Fibroblast of lung (primary cell): ENCODE measurements at regions not wholly inside any gene's neighbourhood (a gene's known extent, or its start where the extent isn't known, plus 50 kb on each side); places are given as distances from the start of the nearest gene placed in this dataset.

ENCODE experiments used
- DNase-seq, 2 donors: peaks; one replicate each; pipeline versions ENCODE4 v3.0.0 to v3.0.0-alpha.2; 2010; ENCODE audit warnings: low read depth in 2 of 2
- H2AFZ ChIP-seq: 2 replicates; pipeline ENCODE4 v1.5.1; 2012; ENCODE audit warnings: low read length, control low read depth, inconsistent platforms
- H3K27ac ChIP-seq: 2 replicates; pipeline ENCODE4 v1.5.1; 2011; ENCODE audit warnings: low read length, control low read depth; ENCODE audit not compliant: insufficient read depth
- H3K27me3 ChIP-seq: 2 replicates; pipeline ENCODE4 v1.5.1; 2011; ENCODE audit warnings: mild to moderate bottlenecking, low read length; ENCODE audit not compliant: control insufficient read depth, insufficient read depth
- H3K36me3 ChIP-seq: 2 replicates; pipeline ENCODE4 v1.5.1; 2011; ENCODE audit warnings: low read length; ENCODE audit not compliant: control insufficient read depth, insufficient read depth
- H3K4me1 ChIP-seq: 2 replicates; pipeline ENCODE4 v1.5.1; 2011; ENCODE audit warnings: low read length; ENCODE audit not compliant: control insufficient read depth, insufficient read depth; ENCODE audit errors: extremely low read depth
- H3K4me2 ChIP-seq: 2 replicates; pipeline ENCODE4 v1.5.1; 2011; ENCODE audit warnings: low read length, control low read depth; ENCODE audit not compliant: insufficient read depth; ENCODE audit errors: extremely low read depth
- H3K4me3 ChIP-seq, 4 experiments: fragments of 200-600 bp in 1 of 4; sonication (generic) in 1 of 4; replicated peaks in 1 of 4; 2 replicates each; pipeline ENCODE4 v1.5.1; 2011 to 2016; ENCODE audit warnings: low read length in 4 of 4, low read depth in 3 of 4, mild to moderate bottlenecking in 3 of 4, control low read depth in 2 of 4, inconsistent platforms in 1 of 4, mixed read lengths in 1 of 4; ENCODE audit not compliant: insufficient read depth in 1 of 4; ENCODE audit errors: control extremely low read depth in 1 of 4
- H3K79me2 ChIP-seq: 2 replicates; pipeline ENCODE4 v1.5.1; 2012; ENCODE audit warnings: mild to moderate bottlenecking, low read length, inconsistent platforms; ENCODE audit not compliant: control insufficient read depth, insufficient read depth
- H3K9ac ChIP-seq: 2 replicates; pipeline ENCODE4 v1.5.1; 2011; ENCODE audit warnings: mild to moderate bottlenecking, low read length, control low read depth; ENCODE audit not compliant: insufficient read depth
- H3K9me3 ChIP-seq: 2 replicates; pipeline ENCODE4 v1.5.1; 2012; ENCODE audit warnings: low read depth, low read length; ENCODE audit not compliant: control insufficient read depth, insufficient read depth
- H4K20me1 ChIP-seq: 2 replicates; pipeline ENCODE4 v1.5.1; 2011; ENCODE audit warnings: low read length; ENCODE audit not compliant: control insufficient read depth, insufficient read depth; ENCODE audit errors: extremely low read depth
- EZH2 ChIP-seq: IDR thresholded peaks from 2 replicates; pipeline ENCODE4 v1.5.1; 2012; ENCODE audit warnings: low read length, control low read depth, mild to moderate bottlenecking; ENCODE audit errors: missing control alignments
- TF ChIP-seq, protein P1 (sequence below), 2 donors: IDR thresholded peaks in 1 of 2; conservative IDR thresholded peaks in 1 of 2; 1 replicate in 1 of 2; 2 replicates in 1 of 2; pipeline ENCODE4 v1.5.1; 2011 to 2012; ENCODE audit warnings: low read length in 2 of 2, control low read depth in 1 of 2, inconsistent platforms in 1 of 2, low read depth in 1 of 2, mild to moderate bottlenecking in 1 of 2

DNA sequence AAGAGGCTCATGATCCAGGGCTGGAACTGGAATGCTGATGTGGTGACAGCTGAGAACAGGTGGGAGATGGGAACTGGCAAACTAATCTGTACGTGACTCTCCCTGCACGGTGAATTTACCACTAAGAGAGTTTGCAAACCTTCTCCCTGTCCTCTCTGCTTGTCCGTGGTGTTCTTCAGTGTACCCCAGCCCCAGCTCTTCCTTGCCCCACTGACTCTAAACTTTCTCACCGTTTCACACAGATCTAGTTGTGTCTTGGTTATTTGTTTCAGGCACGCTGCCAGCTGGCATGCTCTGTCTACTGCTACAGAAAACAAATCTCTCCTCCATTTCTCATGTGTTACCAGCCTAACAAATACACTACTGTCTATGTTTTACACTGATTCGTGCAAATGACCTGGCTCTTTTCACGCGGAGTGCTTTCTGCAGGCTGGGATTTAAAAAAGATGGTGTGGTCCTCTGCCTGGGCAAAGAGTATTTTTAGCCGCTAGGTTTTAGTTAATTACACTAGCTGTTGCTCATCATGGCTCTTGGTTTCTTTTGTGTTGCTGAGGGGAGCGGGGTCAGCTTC is 192.7 kb upstream of the LRIG1 start:
- Histone ChIP-seq H3K9me3 (no peaks in the 10 kb centered on the region), H4K20me1 (no peaks in the 10 kb centered on the region), H3K4me2 (no peak overlapping the region), H2AFZ (peak overlapping the region; percentile 20), H3K4me3 (no peak overlapping the region), H3K79me2 (no peaks in the 10 kb centered on the region), H3K27ac (no peak overlapping the region), H3K36me3 (no peaks in the 10 kb centered on the region), H3K27me3 (no peaks in the 10 kb centered on the region), H3K4me1 (no peaks in the 10 kb centered on the region), H3K9ac (no peak overlapping the region)
- peak; percentile 42 to 49 for DNase-seq
- TF ChIP-seq, protein P1, sequence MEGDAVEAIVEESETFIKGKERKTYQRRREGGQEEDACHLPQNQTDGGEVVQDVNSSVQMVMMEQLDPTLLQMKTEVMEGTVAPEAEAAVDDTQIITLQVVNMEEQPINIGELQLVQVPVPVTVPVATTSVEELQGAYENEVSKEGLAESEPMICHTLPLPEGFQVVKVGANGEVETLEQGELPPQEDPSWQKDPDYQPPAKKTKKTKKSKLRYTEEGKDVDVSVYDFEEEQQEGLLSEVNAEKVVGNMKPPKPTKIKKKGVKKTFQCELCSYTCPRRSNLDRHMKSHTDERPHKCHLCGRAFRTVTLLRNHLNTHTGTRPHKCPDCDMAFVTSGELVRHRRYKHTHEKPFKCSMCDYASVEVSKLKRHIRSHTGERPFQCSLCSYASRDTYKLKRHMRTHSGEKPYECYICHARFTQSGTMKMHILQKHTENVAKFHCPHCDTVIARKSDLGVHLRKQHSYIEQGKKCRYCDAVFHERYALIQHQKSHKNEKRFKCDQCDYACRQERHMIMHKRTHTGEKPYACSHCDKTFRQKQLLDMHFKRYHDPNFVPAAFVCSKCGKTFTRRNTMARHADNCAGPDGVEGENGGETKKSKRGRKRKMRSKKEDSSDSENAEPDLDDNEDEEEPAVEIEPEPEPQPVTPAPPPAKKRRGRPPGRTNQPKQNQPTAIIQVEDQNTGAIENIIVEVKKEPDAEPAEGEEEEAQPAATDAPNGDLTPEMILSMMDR (conservative IDR thresholded peaks at IDR 0.05 in 1 of 2, IDR thresholded peaks at IDR 0.05 in 1 of 2; ENCODE audit: low read depth in 1 of 2, low read length in 2 of 2) = no peak
- no peak for TF ChIP-seq EZH2

DNA sequence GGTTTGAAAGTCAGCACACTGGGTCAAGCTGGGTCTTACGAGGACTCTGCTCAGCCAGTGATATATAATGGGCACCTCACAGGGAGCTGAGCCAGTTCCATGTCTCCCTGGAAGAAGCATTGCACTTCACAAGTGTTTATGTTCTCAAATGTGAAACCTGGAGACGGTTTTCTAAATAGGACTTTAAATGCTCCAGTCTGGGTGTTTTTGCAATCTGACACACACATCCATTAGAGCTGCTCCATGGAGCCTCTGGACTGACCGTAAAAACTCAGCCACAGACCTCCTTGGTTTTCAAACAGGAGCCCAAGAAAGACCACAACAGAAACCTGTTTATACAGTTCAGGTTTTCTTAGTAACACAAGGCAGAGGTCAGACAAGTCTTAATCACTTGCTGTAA is 201.3 kb upstream of the LRIG1 start:
- no peak overlapping the region for H3K4me2 ChIP-seq

DNA sequence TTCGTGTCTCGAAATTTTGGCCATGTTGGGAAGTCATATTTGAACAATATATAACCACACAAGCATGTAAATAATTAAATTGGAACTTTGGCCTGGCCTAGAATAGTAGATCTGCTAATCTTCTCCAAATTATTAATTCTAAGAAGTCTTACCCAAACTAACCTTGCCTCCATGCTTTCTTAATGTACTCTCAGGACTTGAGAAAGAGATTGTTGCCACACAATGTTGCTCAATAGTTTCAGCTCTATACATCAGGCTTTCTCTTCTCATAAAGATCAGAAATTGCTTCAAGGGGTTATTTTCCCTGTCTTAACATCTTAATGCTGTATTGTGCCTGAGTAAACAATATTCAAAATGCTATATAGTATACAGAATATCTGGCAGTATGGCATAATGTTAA is 202.7 kb upstream of the LRIG1 start:
- no peaks in the 10 kb centered on the region for H3K27me3 ChIP-seq
- DNase-seq = peak in 1 of 2 donors; percentile 66

More for the DNA sequence above, 201.3 kb upstream of the LRIG1 start:
- H3K36me3 ChIP-seq = no peaks in the 10 kb centered on the region
- H3K9me3 ChIP-seq = no peaks in the 10 kb centered on the region
- H3K4me1 ChIP-seq = no peaks in the 10 kb centered on the region
- no peak overlapping the region for H3K9ac ChIP-seq
- peak in 1 of 2 donors; percentile 58 for DNase-seq
- TF ChIP-seq, protein P1 (conservative IDR thresholded peaks at IDR 0.05 in 1 of 2, IDR thresholded peaks at IDR 0.05 in 1 of 2; ENCODE audit: low read depth in 1 of 2, low read length in 2 of 2) = no peak
- no peak for TF ChIP-seq EZH2
- no peak overlapping the region for H3K27ac ChIP-seq
- no peaks in the 10 kb centered on the region for H3K27me3 ChIP-seq
- no peak overlapping the region for H3K4me3 ChIP-seq
- no peaks in the 10 kb centered on the region for H4K20me1 ChIP-seq
- H3K79me2 ChIP-seq = no peaks in the 10 kb centered on the region
- H2AFZ ChIP-seq = no peak overlapping the region

More for the DNA sequence above, 202.7 kb upstream of the LRIG1 start:
- TF ChIP-seq EZH2 = no peak
- TF ChIP-seq, protein P1 (conservative IDR thresholded peaks at IDR 0.05 in 1 of 2, IDR thresholded peaks at IDR 0.05 in 1 of 2; ENCODE audit: low read depth in 1 of 2, low read length in 2 of 2) = no peak
- H3K4me1 ChIP-seq = no peaks in the 10 kb centered on the region
- H3K9me3 ChIP-seq = no peaks in the 10 kb centered on the region
- H3K27ac ChIP-seq = no peak overlapping the region
- H3K9ac ChIP-seq = no peak overlapping the region
- H3K4me3 ChIP-seq = no peak overlapping the region
- no peak overlapping the region for H3K4me2 ChIP-seq
- H2AFZ ChIP-seq = no peak overlapping the region
- H3K79me2 ChIP-seq = no peaks in the 10 kb centered on the region
- no peaks in the 10 kb centered on the region for H4K20me1 ChIP-seq
- no peaks in the 10 kb centered on the region for H3K36me3 ChIP-seq
